NCI-H1417 treated with DMSO at 0.1 percent for 48 hours (cell line): ENCODE measurements at regions not wholly inside any gene's neighbourhood (a gene's known extent, or its start where the extent isn't known, plus 50 kb on each side); places are given as distances from the start of the nearest gene placed in this dataset.
"Not testable (repeated sequence)": the region's sequence is repeated elsewhere in the genome, so short reads cannot be mapped to it uniquely, and the experiment has no call there.

Experiments used
- DNase-seq: peaks from one replicate; lab custom pipeline; 2025; lab: John Stamatoyannopoulos, UW

DNA sequence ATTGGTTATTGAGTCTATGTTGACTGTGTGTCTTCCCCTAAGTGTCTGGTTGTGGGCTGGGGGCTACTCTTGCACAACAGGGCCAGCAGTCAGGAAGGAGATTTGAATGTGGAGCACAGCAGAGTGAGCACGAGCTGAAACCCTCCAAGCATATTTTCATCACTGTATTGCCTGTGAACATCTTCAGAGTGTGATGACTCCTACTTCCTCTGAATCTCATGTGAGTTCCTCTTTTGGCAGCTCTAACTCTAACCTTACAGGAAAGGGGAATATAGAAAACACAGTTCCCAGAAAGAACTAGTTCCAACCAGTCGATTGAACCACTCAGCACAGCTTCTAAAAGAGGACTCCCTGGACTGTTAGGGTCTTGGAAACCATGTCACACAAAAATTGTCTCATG is 211.6 kb downstream of the RAP2B start:
- no peak for DNase-seq

DNA sequence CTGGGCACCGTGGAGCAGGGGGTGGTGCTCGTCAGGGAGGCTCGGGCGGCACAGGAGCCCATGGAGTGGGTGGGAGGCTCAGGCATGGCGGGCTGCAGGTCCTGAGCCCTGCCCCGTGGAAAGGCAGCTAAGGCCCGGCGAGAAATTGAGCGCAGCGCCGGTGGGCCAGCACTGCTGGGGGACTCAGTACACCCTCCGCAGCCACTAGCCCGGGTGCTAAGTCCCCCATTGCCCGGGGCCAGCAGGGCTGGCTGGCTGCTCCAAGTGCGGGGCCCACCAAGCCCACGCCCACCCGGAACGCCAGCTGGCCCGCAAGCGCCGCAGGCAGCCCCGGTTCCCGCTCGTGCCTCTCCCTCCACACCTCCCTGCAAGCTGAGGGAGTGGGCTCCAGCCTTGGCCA is 216.3 kb downstream of the RAP2B start:
- not testable (repeated sequence) for DNase-seq

DNA sequence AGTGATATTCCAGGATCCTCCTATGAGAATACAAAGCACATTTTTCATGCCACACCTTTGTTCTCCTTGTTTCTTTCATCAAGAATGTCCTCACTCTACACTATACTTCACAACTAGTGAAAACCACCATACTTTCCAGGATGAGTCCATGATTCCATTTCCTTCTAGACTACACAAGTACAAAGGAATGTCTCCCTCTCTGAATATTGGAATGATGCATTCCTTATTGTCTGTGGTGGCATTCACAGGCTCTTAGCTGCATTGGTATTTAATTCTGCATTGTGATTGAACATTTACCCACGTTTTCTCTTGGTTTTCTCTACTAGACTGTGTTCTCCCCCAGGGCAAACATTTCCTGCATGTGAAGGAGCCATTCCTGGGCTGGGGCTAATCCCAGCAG is 217.5 kb downstream of the RAP2B start:
- no peak for DNase-seq

DNA sequence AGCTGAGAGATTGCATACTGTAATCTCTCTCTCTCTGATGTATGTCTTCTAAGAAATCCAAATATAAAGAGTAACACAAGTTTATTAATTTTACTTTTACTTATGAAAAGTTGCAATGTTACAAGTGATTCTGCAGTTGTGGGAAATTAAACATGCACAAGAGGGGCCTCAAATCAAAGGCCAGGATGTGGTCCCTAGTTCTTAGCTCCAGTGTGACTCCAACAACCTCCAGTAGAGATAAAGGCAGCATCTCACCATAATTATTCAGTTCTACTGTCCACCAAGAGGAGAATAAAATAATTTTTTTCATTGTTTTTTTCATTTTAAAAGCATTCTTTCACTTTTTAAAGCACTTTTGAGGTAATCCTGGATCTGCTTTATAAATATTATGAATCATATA is 223.3 kb downstream of the RAP2B start:
- no peak for DNase-seq

DNA sequence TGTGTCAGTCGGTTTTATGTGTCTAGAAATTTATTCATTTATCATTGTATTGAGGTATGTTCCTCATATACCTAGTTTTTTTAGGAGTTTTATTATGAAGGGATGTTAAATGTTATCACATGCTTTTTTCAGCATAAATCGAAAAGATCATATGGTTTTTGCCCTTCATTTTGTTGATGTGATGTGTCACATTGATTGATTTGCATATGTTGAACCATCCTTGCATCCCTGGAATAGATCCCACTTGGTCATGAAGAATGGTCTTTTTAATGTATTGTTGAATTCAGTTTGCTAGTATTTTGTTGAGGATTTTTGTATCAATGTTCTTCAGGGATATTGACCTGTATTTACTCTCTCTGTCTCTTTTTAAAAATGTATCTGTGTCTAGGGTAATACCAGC is 230.3 kb downstream of the RAP2B start:
- DNase-seq: no peak

DNA sequence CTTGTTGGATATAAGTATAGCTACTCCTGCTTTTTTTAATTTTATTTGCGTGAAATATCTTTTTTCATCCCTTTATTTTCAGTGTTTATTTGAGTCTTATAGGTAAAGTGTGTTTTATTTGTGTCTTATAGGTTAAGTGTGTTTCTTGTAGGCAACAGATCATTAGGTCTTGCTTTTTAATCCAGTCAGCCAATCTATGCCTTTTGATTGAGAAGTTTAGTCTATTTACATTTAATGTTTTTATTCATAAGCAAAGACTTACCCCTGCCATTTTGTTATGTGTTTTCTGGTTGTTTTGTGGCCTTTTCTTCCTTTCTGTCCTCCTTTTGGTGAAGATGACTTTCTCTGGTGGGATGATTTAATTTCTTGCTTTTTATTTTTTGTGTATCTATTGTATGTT is 232.0 kb downstream of the RAP2B start:
- DNase-seq: no peak

DNA sequence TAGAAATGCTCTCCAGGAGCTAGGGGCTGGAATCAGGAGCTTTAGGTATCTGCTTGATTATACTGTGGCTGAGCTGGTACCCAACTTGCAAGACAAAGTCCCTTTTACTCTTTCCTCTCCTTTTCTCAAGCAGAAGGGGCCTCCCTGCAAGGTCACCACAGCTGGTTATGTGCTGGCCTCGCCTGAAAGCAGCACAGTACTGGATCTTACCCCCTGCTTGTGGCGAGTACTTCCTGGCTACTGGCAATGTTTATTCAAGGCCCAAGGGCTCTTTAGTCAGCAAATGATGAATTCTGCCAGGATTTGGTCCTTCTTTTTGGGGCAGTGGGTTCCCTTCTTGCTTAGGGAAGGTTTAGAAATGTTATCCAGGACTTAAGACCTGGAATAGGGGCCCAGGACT is 234.6 kb downstream of the RAP2B start:
- no peak for DNase-seq

DNA sequence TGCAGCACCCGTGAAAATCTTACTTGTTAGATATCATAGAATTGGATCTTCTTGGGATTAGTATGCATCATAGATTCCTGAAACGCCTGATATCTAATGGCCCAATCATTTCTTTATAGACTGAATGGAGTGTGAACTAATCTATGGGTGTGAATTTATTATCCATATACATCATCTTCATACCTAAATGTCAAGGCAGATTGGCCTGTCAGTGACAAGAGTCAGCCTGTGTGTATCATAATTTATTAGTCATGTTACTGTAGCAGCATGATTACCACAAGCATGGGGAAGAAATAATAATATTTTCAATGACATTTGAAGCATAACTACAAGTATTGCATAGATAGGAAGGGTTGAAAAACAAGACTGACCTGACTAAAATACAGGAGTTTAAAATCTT is 235.8 kb downstream of the RAP2B start:
- no peak for DNase-seq

DNA sequence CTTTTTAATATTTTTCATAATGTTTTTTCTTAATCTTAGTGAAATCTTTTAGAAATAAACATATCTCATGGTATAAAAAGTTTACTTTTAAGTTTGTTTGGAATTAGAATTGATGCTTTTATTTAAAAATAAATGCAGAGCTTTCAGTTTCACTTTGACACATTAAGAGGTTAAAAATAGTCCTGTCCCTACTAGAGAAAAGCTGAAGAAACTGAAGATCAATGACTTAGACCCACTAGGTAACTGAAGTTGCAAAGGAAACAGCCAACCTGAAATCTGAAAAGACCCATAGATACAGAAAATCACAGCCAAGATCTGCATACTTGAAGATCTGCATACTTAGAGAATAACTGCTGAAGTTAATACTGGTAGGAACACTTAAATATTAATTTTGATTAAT is 237.6 kb downstream of the RAP2B start:
- no peak for DNase-seq

DNA sequence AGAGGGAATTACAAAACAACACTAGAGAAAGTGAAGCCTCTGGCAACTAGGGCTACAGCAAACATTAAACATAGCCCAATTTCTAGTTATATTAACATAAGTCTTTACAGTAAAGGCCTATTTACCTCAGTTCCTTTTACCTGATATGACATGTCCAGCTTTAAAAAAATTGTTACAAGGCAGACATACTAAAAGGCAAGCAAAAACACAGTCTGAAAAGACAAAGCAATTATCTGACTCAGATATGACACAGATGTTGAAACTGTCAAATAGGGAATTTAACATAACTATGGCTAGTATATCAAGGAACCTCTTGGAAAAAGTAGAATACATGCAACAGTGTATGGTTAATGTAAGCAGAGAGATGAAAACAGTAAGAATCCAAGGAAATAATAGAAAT is 238.6 kb downstream of the RAP2B start:
- no peak for DNase-seq

DNA sequence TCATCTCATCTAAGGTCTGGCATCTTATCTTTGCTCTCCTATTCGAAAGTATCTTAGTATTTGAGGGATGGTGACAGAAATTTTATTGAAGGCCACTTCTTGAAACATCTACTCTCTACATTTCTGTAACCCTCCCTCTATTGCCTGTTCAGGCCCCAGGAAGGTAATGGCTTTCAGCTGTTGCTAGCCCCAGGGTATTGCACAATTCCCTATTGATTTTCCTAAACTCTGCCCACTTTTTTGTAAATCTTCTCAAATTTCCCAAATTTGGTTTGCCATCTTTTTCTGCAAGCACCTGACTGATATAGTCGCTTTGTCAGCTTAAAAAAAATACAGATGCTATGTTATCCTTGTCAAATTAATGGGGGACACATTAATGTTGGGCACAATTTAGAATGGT is 242.1 kb downstream of the RAP2B start:
- no peak for DNase-seq

DNA sequence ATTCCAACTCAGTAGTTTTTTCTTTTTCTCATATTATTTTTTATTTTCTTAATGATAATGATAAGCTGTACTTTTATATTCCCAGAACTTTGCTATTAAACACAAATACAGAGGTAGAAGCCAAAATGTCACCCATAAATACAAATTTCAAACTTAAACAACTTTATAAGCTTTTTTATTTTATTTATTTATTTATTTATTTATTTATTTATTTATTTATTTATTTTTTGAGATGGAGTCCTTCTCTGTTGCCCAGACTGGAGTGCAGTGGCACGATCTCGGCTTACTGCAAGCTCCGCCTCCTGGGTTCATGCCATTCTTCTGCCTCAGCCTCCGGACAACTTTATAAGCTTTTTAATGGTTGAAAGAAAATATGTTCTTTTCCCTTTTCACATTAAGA is 243.3 kb downstream of the RAP2B start:
- DNase-seq: not testable (repeated sequence)

DNA sequence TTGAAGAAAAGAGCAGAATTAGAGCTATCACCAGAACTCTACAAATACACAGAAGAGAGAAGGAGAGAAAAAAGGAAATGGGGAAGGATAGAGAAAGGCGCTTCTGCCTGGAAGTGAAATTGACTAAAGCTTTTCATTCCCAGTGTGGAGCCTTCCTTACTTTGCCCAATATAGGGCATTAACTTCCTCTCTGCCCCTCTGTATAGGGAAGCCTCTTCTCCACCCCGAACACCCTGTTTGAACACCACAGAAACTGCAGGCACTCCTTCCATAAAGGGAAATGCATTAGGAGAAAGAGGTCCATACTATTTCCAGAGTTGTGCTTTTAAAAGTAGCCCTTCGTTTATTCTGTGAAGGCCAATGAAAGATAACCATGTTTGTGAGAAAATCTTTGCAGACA is 248.5 kb downstream of the RAP2B start:
- DNase-seq: no peak

DNA sequence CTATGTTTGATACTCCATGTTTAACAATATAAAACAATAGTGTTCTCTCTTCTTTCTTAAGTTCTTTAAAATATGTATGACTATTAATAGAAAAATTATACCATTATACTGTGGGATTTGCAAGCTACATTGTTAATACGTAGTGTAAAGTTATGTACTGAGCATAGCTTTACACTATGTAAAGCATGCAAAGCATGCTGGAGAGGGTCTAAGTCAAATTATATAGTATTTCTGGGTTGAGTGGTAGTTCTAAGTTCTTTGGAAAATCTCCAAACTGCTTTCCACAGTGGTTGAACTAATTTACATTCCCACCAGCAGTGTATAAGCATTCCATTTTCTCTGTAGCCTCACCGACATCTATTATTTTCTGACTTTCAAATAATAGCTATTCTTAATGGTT is 253.0 kb downstream of the RAP2B start:
- DNase-seq: no peak

DNA sequence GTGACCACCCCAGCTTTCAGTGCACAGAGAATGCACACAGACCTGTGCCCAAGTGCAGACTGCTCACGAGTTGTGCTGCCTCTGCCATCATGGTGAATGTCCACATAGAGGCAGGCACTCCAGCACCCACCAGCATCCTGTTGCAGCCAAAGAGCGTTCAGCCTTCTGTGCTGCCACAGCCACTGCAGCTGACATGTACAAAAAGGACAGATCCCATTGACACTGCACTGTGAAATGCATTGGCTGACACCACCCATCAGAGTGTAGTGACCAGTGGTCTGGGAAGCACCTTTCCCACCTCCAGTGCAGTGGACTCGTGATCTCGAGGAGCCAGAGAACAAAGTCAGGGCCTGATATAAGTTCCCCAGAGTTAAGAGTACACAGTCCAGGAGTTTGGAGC is 260.3 kb downstream of the RAP2B start:
- DNase-seq: no peak

DNA sequence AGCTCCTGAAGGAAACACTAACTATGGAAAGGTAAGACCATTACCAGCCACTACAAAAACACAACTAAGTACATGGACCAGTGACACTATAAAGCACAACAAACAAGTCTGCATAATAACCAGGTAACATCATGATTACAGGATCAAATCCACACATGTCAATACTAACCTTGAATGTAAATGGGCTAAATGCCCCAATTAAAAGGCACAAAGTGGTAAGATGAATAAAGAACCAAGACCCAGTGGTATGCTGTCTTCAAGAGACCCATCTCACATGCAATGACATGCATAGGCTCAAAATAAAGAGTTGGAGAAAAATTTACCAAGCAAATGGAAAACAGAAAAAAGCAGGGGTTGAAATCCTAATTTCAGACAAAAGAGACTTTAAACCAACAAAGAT is 261.8 kb downstream of the RAP2B start:
- DNase-seq: not testable (repeated sequence)

DNA sequence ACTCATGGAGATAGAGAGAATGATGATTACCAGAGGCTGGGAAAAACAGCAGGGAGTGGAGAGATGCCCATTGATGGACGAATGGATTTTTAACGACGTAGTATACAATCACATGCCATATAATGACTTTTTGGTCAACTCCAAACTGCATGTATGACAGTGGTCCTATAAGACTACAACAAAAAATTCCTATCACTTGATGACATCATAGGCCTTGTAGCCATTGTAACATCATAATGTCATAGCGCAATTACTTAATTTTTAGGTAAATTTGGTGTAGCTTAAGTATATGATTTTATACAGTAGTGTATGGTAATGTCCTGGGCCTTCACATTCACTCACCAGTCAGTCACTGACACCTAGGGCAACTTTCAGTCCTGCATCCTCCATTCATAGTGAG is 264.3 kb downstream of the RAP2B start:
- DNase-seq: no peak

DNA sequence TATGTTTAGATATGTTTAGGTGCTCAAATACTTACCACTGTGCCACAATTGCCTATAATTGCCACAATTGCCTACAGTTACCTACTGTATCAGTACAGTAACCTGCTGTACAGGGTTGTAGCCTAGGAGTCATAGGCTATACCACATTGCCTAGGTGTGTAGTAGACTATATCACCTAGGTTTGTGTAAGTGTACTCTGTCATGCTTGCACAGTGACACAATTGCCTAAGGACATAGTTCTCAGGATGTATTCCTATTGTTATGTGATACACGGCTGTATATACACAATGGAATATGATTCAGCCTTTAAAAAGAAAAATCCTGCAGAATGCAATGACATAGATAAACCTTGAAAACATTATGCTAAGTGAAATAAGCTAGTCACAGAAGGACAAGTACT is 264.8 kb downstream of the RAP2B start:
- no peak for DNase-seq

DNA sequence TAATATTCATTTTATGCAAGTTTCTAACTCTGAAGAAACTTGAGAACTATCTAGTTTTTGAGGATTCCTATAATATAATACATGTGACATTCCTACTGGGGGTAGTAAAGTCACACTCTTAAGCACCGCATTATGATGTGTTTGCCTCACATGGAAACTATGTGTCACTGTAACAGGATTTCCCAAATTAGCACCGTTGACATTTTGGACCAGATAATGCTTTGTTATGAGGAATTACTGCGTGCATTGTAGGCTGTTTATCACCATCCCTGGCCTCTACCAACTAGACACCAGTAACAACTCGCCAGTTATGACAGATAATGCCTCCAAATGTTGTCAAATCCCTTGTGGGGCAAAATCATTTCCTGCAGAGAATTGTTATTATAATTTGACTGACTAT is 267.8 kb downstream of the RAP2B start:
- no peak for DNase-seq

DNA sequence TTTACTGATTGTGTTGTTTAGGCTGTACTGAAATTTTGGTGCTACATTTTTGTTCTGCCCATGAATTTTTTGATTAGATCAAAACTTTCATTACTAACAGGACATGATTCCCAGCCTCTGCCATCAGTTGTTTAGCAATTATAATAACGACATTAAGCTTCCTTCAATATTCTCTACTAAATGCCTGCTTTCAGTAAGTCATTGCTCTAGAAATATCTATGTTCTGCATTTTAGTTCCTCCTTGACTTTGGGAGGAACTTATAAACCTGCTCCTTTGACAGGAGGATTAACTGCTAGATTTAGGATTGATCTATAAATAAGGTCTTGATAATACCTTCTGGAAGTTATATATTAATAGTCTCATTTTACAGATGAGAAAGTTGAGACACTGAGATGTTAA is 269.1 kb downstream of the RAP2B start:
- no peak for DNase-seq

DNA sequence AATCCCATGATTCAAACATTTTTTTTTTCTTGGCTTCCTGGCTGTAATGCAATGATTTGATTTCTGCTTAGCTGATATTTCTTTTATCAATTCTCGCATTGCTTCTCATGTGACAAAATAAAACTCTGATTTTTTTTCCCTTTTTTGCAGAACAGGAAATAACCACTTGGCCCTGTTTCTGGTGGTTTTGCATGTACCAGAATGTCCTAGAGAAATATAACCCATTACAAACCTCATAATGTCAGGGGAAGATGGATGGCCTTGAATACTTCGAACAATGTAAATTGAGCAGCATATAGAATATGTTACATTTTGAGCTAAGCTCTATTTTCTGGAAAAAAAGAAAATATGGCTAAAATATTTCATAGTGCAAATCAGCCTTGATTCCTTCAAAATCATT is 275.6 kb downstream of the RAP2B start:
- DNase-seq: no peak

DNA sequence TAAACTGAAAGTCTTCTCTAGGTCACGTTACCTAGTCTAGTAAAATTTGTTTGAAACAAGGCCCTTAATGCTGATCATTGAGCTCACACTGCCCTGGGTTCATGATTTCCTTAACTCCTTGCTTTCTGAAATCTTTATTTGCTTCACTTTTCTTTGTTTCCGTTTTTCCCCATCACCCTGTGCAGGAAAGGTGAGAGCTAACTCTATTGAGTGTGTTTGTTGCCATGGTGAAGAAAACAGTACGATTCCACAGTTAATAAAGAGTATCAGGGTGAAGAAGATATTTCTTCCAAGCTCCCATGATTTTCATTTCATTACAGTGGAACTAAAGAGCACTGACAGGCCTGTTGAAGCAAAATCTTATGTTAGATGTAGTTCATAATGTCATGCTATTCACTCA is 276.2 kb downstream of the RAP2B start:
- no peak for DNase-seq

DNA sequence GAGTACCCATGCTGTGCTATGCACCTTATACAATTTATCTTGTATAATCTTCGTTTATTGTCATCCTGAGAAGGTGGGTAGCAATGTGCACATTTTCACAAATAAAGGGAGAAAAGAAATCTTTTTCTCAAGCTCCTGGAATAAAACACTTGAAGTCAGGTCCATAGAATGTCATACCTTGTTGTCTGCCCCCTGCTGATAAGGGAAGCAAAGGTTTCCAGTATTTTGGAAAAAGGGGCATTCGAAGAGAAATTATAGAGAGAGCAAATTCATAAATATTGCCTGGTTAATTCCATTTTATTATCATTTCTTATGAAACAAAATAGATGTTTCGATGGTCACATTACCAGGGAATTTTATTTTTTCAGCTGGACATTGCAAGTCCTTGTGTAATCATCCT is 277.8 kb downstream of the RAP2B start:
- DNase-seq: no peak

DNA sequence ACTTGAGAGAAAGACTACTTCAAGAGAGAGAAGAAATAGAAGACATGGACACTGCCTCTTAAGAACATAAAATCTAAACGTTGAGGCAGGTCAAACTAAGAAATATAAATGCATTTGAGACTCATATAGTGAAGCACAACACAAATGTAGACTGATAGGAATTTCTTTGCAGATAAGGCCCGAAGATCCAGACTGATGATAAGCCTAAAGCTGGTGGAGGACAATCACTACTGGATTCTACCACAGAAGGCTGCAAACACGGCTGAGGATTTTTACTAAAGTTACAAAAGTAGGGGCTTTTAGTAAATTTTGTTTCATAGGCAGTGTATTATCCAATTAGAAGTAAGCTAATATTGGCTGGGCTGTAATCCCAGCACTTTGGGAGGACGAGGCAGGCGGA is 278.3 kb downstream of the RAP2B start:
- no peak for DNase-seq

DNA sequence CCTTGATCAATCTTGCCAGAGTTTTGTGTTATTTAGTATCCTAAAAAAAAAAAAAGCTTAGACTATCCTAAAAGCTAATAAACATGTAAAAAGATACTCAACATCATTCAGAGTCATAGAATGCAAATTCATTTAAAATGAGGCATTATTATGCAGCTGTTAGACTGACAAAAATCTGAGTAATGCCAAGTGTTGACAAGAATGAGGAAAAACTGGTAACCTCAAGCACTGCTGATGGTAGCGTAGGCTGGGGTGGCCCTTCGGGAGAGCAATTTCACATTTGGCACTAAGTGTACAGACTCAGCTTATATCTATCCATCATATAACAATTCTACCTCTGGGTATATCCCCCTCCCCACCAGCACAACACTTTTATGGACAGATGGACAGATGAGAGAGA is 280.4 kb downstream of the RAP2B start:
- no peak for DNase-seq
